Right hindlimb (tissue), 1 donor: ENCODE measurements at regions not wholly inside any gene's neighbourhood (a gene's known extent, or its start where the extent isn't known, plus 50 kb on each side); places are given as distances from the start of the nearest gene placed in this dataset.

Source experiments
- DNase-seq: peaks from one replicate; pipeline ENCODE4 v3.0.0-alpha.2; 2018

GRCh38 chr6:43948527-43949485, 178.4 kb downstream of the MRPL14 start:
- no peak for DNase-seq

DNA sequence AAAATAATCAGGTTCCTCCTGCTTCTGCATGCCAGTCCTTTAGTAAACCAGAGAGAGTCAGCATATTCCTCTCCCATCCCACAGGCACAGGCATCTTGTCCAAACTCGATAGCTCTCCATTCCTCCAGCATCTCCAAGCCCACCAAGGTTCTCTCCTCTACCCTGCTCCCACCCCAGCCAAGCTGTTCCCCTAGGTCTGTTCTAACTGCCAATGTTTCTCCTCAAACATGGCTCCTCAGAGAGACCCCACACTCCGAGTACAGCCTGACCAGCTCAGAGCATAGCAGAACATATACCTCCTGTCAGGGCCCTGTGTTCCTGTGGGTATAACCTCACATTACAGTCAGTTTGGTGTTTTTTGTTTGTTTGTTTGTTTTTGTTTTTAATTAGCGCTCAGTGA, 177.8 kb downstream of the VEGFA start:
- no peak for DNase-seq

- no peak for DNase-seq
These were observed 176.8 kb downstream of the VEGFA start for GRCh38 chr6:43946641-43947363.

GRCh38 chr6:43945768-43946080, 175.7 kb downstream of the VEGFA start:
- DNase-seq, result no peak

DNA sequence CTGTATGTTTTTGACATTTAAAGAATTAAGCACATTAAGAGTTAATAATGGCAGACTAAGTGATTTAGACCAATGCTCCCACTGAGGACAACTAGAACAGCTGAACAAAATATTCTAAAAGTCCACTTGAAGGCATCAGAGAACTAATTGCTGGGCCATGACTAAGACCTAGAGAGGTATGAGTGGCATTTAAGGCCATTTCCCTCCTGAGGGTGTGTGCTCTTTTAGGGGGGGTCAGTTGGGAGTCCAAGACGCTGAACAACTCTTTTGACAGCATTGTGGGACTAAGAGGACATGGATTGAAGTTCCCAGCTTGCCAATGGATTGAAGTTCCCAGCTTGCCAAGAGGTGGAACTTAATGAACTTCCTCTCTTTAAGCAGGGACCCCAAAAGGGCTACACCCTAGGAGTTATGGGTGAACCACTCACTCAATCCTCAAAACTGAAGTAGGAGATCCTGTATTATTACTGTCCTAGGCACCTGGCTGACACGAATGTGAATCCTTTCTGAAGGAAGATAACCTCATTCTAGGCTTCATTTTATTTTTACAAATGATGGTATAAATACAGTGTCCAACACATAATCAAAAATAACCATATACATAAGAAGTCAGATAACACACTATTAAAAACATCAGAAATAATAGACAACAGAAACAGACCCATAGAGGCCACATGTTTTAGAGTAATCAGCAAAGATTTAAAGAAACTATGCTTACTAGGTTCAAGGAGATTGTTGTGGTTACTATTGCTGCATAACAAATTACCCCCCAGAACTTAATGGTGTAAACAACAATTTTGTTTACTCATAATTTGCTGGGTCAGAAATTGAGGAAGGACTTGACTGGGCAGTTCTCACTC, 175.1 kb downstream of the VEGFA start:
- no peak for DNase-seq

DNA sequence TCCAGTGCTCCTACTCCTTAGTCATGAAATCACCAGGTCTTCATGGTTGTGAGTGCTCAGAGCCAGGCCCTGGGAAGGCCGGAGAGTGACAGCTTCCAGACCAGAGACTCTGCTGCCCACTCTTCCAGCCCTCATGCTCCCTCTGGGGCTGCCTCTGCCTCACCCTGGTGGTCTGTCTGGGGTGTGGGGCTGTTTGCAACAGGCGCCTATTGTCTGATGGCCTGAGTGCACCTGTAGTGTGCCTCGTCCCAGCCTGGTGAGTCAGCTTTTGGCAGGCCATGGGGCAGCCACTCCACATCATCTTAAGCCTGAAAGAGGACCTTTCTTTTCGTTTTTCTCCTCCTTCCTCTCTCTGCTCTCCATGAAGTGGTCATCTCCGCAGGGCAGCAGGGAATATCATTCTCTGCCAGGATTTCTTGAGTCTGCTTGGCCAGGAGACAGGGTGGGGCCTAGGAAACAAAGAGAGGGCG, 173.8 kb downstream of the VEGFA start:
- no peak for DNase-seq

DNA sequence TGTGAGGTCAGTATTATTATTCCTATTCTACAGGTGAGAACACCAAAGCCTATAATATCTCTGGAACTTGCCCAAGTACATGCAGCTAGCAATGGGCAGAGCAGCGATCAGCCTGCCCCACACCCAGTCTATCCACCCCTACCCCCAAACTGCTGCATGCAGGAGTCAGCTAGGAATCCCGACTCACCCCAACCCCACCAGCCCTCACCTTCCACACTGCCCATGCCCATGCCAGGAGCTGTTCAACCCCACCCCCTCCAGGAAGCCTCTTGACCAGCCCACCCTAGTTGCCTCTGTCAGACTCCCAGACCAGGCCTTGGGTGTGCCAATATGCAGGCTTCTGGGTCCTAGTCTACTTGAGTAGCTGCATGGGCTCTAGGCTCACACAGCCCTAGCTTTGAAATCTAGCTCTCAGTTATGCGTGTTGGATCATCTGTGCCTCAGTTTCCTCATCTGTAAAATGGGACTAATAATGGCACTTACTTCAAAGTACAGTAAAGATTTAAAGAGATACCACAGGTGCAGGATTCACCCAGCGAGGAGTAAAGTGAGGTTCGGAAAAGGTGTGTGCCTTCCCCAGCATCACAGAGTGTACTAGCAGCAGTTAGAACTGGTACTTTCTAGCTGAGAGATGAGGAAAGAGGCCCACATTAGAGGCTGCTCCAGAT, 173.2 kb downstream of the VEGFA start:
- no peak for DNase-seq

- no peak for DNase-seq
These were observed 172.6 kb downstream of the VEGFA start for GRCh38 chr6:43942616-43943015.

- DNase-seq, result no peak
These were observed 172.0 kb downstream of the VEGFA start for GRCh38 chr6:43942011-43942442.

DNA sequence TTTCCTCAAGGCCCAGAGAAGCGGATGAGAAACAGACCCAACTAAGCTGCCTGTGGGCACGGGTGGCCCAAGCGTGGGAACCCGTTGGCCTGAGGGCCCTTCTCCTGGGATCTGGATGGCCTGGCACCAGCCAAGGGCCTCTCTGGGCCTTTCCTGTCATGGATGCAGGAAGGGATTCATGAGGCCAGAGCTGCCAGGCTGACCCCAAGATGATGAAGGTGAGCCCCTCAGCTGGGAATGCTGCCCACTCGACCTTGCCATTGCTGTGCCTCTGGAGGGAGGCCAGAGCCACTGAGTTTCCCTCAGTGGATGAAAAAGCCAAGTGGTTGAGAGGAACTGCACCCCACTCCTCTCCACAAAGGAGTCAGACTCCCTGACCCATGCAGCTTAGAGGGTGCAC, 171.2 kb downstream of the VEGFA start:
- no peak for DNase-seq

DNA sequence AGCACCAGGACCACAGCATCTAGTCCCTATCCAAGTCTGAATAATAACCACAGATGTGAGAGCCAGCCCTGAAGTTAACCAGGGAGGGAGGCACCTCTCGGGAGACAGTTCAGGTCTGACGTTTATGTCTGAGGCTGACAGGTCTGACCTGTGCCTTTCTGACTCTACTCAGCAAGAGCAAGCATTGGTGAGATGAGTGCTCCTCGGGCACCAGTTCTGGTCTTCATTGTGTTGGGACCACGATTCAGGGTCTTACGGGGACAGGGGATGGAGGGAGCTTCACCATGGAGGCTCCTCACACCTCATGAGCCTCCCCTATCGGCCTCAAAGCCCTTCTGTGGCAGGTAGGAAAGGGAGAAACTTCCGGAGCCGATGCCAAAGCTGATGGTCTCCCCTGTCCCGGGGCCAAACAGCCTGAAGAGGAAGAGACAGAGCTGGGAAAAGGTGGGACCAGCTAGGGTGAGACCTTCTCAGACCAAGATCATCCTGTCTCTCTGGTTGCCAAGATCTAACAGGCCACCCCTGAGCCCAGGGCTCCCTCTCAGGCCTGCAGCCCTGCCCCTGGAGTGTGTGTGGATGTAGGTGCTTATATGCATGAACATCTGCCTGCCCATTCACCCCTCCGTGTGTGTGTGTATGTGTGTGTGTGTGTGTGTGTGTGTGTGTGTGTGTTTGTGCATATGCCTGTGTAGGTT, 170.5 kb downstream of the VEGFA start:
- no peak for DNase-seq

DNA sequence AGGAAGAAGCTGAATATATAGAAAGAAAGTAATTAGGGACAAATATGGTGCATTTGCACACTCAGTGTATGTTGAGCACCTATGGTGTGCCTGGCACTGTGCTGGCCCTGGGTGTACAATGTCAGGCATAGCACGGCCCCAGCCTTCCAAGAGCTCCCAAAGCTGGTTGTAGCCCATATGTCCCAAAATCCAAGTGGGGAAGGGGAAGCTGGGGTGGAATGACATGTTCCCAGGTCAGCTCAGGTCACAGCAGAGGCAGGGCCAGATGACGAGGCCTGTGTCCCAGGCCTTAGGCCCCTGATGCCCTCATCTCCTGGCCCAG, 170.0 kb downstream of the VEGFA start:
- DNase-seq, result no peak

- DNase-seq, result no peak
These were observed 169.5 kb downstream of the VEGFA start for GRCh38 chr6:43939281-43940070.

DNA sequence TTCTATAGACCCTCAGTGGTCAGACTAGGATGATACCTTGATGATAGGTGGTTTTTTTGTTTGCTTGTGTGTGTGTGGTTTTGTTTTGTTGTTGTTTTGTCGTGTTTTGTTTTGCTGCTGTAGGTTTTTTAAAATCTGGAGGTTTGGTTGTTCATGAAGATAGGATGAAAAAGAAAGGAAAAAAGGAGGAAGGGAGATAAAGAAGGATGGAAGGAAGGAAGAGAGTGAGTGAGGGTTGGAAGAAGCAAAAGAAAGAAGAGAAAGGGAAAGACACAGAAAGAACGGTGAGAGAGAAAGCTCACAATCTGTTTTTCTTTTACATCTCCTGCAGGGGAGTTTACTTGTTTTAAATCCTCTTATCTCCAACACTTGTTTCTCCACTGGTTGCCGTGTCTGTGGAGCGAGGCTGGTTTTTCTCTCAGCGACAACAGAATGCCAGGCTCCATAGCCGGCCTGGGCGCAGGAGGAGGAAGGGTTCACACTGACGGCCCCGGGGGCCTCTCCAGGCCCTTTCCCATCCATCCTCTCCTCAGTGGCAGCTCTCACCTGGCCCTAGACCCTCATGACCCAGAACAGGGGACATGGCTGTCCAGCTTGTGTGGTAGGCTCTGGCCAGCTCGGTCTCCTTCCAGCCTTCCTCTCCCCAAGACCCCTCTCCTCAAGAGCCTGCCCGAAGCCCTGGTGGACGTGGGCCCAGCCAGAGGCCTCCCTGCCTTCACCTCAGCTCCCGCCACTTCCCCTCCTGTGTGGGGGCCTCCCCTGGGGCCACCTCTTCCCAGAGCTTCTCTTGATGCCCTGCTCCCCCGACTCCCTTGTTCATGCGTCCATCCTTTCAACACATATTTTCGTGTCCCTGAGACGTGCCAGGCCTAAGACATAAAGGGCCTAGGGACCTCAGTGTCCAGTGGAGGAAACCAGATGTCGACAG, 168.4 kb downstream of the VEGFA start:
- no peak for DNase-seq

- no peak for DNase-seq
These were observed 167.5 kb downstream of the VEGFA start for GRCh38 chr6:43937236-43938177.

- no peak for DNase-seq
These were observed 166.5 kb downstream of the VEGFA start for GRCh38 chr6:43936476-43936875.

GRCh38 chr6:43935921-43936439, 166.0 kb downstream of the VEGFA start:
- DNase-seq, result no peak

- no peak for DNase-seq
These were observed 165.0 kb downstream of the VEGFA start for GRCh38 chr6:43934803-43935602.
